GM13976 (cell line): ENCODE measurements at regions not wholly inside any gene's neighbourhood (a gene's known extent, or its start where the extent isn't known, plus 50 kb on each side); places are given as distances from the start of the nearest gene placed in this dataset.
A peak's percentile ranks its signal among the peaks of the same experiment; 100 is the strongest.

Source experiments
- DNase-seq: peaks from one replicate; pipeline ENCODE4 v3.0.0; 2012; ENCODE audit warnings: low spot score
- in situ Hi-C: fragments of 300-500 bp; cut with MboI; formaldehyde crosslinking; loops from one replicate; pipeline ENCODE4 v1.12.0; 2022; ENCODE audit warnings: low sequenced_read_pairs, mixed read lengths, inconsistent platforms; ENCODE audit not compliant: unreplicated experiment
- TF ChIP-seq, protein P1 (sequence below): IDR thresholded peaks from 2 replicates; pipeline ENCODE4 v1.5.1; 2012; ENCODE audit warnings: borderline replicate concordance, mild to moderate bottlenecking; ENCODE audit not compliant: insufficient read depth; ENCODE audit errors: extremely low read depth, missing control alignments, control extremely low read depth

GRCh38 chr1:244970744-244971551 lies 106.6 kb upstream of the HNRNPU start:
- in situ Hi-C loops: no loop called here
- peak; percentile 87 for DNase-seq
- TF ChIP-seq, protein P1, sequence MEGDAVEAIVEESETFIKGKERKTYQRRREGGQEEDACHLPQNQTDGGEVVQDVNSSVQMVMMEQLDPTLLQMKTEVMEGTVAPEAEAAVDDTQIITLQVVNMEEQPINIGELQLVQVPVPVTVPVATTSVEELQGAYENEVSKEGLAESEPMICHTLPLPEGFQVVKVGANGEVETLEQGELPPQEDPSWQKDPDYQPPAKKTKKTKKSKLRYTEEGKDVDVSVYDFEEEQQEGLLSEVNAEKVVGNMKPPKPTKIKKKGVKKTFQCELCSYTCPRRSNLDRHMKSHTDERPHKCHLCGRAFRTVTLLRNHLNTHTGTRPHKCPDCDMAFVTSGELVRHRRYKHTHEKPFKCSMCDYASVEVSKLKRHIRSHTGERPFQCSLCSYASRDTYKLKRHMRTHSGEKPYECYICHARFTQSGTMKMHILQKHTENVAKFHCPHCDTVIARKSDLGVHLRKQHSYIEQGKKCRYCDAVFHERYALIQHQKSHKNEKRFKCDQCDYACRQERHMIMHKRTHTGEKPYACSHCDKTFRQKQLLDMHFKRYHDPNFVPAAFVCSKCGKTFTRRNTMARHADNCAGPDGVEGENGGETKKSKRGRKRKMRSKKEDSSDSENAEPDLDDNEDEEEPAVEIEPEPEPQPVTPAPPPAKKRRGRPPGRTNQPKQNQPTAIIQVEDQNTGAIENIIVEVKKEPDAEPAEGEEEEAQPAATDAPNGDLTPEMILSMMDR: peak; percentile 69

- peak; percentile 79 for DNase-seq
- in situ Hi-C loops: no loop called here
Measured at GRCh38 chr1:244970236-244970743, 105.9 kb upstream of the HNRNPU start.

GRCh38 chr1:244969355-244970235 lies 105.3 kb upstream of the HNRNPU start:
- in situ Hi-C loops: no loop called here
- TF ChIP-seq, protein P1: no peak
- DNase-seq: no peak

More at GRCh38 chr1:244970236-244970743, 105.9 kb upstream of the HNRNPU start:
- TF ChIP-seq, protein P1: no peak

GRCh38 chr1:244968881-244969280 lies 104.5 kb upstream of the HNRNPU start:
- no peak for DNase-seq
- TF ChIP-seq, protein P1: no peak
- in situ Hi-C loops: no loop called here

DNA sequence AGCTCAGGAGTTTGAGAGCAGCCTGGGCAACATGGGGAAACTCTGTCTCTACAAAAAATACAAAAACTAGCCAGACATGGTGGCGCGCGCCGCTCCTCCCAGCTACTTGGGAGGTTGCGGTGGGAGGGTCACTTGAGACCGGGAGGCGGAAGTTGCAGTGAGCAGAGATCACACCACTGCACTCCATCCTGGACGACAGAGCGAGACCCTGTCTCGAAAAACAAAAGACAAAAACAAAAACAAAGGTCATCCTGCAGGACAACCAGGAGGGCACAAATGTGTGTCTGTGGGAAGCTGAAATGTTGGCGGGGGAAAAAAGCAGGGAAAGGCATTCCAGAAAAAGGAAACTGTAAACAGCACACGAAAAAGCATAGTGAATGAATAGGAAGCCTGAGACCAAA lies 104.1 kb upstream of the HNRNPU start:
- TF ChIP-seq, protein P1: no peak
- in situ Hi-C loops: no loop called here
- DNase-seq: no peak

GRCh38 chr1:244967159-244967558 lies 102.8 kb upstream of the HNRNPU start:
- TF ChIP-seq, protein P1: no peak
- in situ Hi-C loops: no loop called here
- DNase-seq: no peak
